ENCODE measurements at regions not wholly inside any gene's neighbourhood (a gene's known extent, or its start where the extent isn't known, plus 50 kb on each side); places are given as distances from the start of the nearest gene placed in this dataset.

DNA sequence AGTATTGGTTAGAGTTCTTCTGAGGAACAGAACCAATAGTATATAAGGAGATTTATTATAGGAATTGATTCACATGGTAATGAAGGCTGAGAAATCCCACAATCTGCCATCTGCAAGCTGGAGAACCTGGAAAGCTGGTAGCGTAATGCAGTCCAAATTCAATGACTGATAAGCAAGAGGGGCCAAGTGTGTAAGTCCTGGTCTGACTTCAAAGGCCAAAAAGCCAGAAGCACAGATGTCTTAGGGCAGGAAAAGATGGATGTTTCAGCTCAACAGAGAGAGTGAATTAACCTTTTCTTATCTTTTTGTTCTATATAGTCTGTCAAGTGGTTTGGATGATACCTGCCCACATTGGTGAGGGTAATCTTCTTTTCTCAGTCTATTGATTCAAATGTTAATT, 146.4 kb downstream of the FGF10 start:
- TF ChIP-seq CEBPB (IDR thresholded peaks at IDR 0.05; ENCODE audit: low read depth) (no peak), EZH2phosphoT487 (IDR thresholded peaks at IDR 0.05; ENCODE audit: borderline replicate concordance) (no peak), POLR2AphosphoS5 (IDR thresholded peaks at IDR 0.05; ENCODE audit: low read depth, low read length) (no peak), EZH2 (IDR thresholded peaks at IDR 0.05) (no peak), YY1 (IDR thresholded peaks at IDR 0.05; ENCODE audit: extremely low read depth, insufficient replicate concordance, low read depth, low read length) (no peak)
- TF ChIP-seq, protein P1, sequence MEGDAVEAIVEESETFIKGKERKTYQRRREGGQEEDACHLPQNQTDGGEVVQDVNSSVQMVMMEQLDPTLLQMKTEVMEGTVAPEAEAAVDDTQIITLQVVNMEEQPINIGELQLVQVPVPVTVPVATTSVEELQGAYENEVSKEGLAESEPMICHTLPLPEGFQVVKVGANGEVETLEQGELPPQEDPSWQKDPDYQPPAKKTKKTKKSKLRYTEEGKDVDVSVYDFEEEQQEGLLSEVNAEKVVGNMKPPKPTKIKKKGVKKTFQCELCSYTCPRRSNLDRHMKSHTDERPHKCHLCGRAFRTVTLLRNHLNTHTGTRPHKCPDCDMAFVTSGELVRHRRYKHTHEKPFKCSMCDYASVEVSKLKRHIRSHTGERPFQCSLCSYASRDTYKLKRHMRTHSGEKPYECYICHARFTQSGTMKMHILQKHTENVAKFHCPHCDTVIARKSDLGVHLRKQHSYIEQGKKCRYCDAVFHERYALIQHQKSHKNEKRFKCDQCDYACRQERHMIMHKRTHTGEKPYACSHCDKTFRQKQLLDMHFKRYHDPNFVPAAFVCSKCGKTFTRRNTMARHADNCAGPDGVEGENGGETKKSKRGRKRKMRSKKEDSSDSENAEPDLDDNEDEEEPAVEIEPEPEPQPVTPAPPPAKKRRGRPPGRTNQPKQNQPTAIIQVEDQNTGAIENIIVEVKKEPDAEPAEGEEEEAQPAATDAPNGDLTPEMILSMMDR (IDR thresholded peaks at IDR 0.05 in 2 of 3, conservative IDR thresholded peaks at IDR 0.05 in 1 of 3; ENCODE audit: borderline replicate concordance in 1 of 3, insufficient read depth in 1 of 3, low read depth in 2 of 3, low read length in 2 of 3): no peak
- TF ChIP-seq, protein P2, sequence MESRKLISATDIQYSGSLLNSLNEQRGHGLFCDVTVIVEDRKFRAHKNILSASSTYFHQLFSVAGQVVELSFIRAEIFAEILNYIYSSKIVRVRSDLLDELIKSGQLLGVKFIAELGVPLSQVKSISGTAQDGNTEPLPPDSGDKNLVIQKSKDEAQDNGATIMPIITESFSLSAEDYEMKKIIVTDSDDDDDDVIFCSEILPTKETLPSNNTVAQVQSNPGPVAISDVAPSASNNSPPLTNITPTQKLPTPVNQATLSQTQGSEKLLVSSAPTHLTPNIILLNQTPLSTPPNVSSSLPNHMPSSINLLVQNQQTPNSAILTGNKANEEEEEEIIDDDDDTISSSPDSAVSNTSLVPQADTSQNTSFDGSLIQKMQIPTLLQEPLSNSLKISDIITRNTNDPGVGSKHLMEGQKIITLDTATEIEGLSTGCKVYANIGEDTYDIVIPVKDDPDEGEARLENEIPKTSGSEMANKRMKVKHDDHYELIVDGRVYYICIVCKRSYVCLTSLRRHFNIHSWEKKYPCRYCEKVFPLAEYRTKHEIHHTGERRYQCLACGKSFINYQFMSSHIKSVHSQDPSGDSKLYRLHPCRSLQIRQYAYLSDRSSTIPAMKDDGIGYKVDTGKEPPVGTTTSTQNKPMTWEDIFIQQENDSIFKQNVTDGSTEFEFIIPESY (IDR thresholded peaks at IDR 0.05; ENCODE audit: extremely low read depth, insufficient replicate concordance, low read length): no peak
